T1000 (cell line): ENCODE measurements at regions not wholly inside any gene's neighbourhood (a gene's known extent, or its start where the extent isn't known, plus 50 kb on each side); places are given as distances from the start of the nearest gene placed in this dataset.
A peak's percentile ranks its signal among the peaks of the same experiment; 100 is the strongest.

ENCODE experiments used
- DNase-seq: peaks from one replicate; lab custom pipeline; 2025; ENCODE audit warnings: mixed read lengths; lab: John Stamatoyannopoulos, UW

- no peak for DNase-seq
These were observed 221.2 kb upstream of the N4BP1 start for GRCh38 chr16:48831076-48831722.

- no peak for DNase-seq
These were observed 219.6 kb upstream of the N4BP1 start for GRCh38 chr16:48829336-48830310.

DNA sequence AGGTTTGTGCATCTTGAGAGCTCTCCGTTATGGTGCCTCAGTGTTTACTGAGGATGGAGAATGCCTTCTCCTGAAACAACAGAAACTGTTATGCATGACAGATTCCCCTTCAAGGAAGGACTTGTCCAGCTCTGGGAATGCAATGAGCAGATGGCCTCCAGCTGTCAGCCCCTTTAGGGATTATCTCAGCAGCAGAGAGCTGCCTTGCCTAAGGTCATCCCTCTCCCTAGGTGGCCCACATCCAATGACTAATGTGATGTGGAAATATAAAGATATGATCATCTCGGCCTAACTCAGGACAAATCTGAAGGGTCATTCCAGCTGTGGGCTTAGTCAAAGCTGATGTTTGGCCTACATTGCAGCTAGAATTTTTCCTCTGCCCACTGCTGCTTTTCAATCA lies 214.3 kb upstream of the N4BP1 start:
- no peak for DNase-seq

GRCh38 chr16:48822431-48822830 lies 212.5 kb upstream of the N4BP1 start:
- DNase-seq = no peak

DNA sequence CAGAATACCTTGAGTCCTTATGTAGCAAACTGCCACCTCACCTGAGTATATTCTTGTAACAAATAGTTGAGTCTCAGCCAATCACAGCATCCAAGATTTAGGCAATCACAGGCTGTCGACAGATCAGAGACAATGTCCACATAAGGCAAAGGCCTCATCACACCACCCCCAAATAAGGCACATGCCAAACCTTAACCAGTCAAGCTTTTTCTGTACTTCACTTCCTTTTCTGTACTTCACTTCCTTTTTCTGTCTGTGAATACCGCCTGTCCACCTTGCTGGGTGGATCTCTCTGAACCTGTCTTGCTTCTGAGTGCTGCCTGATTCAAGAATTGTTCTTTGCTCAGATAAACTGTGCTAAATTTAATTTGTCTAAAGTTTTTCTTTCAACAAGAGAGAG lies 210.4 kb upstream of the N4BP1 start:
- DNase-seq = no peak

DNA sequence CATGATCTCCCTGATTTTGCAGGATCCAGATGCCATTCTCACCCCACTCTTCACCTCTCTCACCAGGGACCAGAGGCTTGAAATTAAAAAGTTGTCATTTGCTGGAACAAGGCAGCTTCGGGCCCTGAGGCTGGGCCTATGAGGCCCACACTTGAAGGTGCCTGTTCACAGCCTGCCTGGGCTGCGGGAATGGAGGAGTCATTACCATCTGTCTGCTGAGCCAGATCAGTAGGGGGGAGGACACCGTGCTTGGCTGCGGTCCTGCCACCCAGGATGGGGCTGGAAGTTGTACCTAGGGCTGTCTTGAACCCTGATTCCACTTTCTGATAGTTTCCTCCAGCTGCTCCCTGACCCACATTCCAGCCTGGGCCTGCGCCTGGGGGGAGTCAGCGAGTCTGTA lies 208.3 kb upstream of the N4BP1 start:
- DNase-seq = no peak

GRCh38 chr16:48817032-48817431 lies 207.1 kb upstream of the N4BP1 start:
- no peak for DNase-seq

DNA sequence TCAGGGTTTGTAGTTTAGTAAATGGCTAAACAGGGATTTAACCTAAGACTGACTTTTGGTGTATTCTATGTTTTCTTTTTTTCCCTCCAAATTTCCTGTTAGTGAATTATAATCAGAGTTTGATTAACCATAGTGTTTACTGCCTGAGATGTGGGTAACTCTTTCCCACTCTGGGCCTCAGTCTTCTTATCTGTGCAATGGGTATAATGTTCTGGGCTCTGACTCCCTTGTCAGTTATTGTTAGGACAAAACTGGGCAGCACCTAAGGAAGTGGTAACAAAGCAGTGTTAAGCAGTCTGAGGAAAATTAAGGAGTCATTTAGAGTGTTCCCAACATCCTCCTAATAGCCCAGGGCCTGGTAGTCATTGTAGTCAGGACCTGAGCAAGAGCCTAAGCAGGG lies 206.4 kb upstream of the N4BP1 start:
- no peak for DNase-seq

- DNase-seq = no peak
These were observed 205.0 kb upstream of the N4BP1 start for GRCh38 chr16:48814994-48815393.

DNA sequence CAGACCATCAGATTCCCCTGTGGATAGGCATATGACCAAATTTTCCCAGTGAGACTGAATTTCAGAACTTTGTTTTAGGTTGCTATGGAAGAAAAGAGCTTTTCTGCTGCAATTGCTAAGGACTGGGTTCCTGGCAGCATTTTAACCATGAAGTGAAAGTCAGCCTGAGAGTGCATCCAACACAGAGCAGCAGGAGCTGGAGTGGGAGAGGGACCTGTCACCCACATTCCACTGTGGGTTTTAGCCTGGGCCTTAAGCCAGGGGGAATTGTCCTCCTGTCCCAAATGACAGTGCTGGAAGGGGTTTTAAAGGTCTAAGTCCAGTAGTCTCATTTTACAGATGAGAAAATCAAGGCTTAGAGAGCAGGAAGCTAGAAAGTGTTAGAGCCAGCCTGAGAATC lies 203.5 kb upstream of the N4BP1 start:
- no peak for DNase-seq

GRCh38 chr16:48812856-48813255 lies 202.9 kb upstream of the N4BP1 start:
- DNase-seq = no peak

DNA sequence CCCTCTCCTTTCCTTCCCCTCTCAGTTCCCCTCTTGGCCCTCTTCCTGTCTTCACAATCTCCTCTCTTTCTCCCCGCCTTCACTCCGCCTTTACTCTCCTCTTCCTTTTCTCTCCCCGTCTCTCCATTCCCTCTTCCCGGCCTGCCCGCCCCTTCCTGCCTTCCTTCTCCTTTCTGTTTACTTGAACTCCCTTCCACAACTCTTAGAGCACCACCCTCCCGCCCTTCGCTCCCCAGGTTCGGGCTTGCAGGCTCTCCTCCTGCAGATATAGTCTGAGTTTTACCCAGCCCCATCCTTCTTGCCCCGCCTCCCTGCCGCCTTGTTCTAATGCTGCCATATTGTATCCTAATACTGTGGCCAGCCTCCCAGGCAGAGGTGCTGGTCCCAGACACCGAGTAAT lies 201.5 kb upstream of the N4BP1 start:
- DNase-seq = no peak

GRCh38 chr16:48810803-48811453 lies 200.9 kb upstream of the N4BP1 start:
- no peak for DNase-seq

DNA sequence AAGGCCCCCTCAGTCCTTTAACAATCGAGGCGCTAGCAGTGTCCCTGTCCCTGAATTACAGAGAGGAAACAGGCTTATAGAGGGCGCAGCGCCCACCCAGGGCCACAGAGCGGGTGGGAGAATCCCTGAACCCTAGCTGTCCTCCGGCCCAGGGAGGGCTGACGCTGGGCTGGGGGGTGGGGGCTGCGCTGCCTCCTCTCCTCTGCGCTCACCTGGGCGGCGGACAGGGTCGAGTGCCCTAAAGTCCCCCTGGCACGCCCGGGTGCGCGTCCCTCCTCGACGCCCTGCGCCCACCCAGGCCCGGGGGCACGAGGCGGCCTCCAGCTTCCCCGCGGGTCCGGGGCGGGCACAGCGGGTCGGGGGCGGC lies 200.4 kb upstream of the N4BP1 start:
- DNase-seq = no peak

DNA sequence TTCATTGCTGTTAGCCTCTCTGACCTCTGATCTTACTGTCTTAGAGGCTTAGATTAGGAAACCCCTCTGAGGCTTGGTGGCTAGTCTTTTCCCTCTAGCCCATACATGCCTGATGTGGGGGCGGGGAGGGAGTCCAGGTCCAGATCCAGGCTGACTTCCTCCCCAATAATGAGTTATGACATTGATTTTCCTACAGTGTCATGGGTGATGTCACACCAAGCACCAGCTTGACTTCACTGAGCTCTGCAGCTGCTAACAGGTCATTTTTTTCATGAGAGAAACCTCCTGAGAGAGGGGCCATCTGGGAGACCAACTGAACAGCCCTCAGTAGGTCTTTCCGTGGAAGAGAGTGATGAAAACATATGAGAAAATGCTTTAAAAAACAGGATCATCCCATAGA lies 180.2 kb upstream of the N4BP1 start:
- DNase-seq = no peak

- no peak for DNase-seq
These were observed 178.5 kb upstream of the N4BP1 start for GRCh38 chr16:48788475-48788874.

GRCh38 chr16:48745541-48745940 lies 135.6 kb upstream of the N4BP1 start:
- DNase-seq = no peak

GRCh38 chr16:48740964-48741363 lies 131.0 kb upstream of the N4BP1 start:
- DNase-seq = no peak

DNA sequence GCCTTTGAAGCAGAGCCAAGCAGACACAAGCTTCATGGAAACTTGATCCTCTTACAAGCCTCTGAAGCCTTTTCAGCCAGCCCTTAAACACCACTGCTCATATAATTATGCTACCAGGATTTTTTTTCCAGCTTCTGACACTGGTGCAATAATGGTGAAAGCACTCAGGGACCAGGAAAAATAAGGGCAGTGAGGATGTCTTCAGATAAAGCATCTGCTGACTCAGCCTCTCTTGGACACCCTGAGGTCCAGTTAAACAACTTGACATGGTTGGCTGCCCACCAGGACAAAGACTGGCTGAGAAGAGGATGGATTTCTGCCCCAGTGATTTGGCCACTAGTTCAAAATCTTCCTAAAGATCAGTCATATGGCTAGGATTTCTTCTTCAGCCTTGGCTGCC lies 124.2 kb upstream of the N4BP1 start:
- DNase-seq = no peak

- no peak for DNase-seq
These were observed 94.7 kb upstream of the N4BP1 start for GRCh38 chr16:48704710-48705109.

GRCh38 chr16:48687421-48688038 lies 77.5 kb upstream of the N4BP1 start:
- peak; percentile 8 for DNase-seq

- DNase-seq = no peak
These were observed 74.2 kb upstream of the N4BP1 start for GRCh38 chr16:48684148-48684547.

GRCh38 chr16:48682971-48683370 lies 73.0 kb upstream of the N4BP1 start:
- DNase-seq = no peak
